ENCODE measurements at regions not wholly inside any gene's neighbourhood (a gene's known extent, or its start where the extent isn't known, plus 50 kb on each side); places are given as distances from the start of the nearest gene placed in this dataset.
"Not testable (repeated sequence)": the region's sequence is repeated elsewhere in the genome, so short reads cannot be mapped to it uniquely, and the experiment has no call there.

DNA sequence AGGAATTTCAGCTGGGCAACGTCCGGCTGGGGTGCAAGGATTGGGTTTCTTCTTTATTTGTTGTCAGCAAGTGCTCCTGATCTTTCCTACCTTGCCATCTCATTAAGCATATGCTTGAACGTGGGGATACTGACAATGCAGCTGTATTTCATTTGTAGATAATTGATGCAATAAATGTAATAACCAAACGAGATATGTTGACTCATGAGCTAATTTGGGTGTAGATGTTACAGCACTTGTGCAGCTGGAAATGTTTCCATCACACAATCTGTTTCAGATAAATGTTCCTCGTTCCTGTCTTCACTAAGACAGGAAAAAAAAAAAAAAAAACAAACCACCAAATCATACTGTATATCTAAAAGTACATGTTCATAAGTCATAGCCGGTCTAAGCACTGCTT is 123.8 kb downstream of the DMRT2 start:
- peaks cover 2% of the 10 kb centered on the region for H3K36me3 Mint-ChIP-seq
- H3K9me3 Mint-ChIP-seq (ENCODE audit: low read depth) = peaks cover 8% of the 10 kb centered on the region
- H3K4me3 Mint-ChIP-seq = no peak overlapping the region
- no peaks in the 10 kb centered on the region for H3K4me1 Mint-ChIP-seq (ENCODE audit: low read depth)
- H3K27ac Mint-ChIP-seq = no peak overlapping the region
- H3K27me3 Mint-ChIP-seq = peaks cover 11% of the 10 kb centered on the region

DNA sequence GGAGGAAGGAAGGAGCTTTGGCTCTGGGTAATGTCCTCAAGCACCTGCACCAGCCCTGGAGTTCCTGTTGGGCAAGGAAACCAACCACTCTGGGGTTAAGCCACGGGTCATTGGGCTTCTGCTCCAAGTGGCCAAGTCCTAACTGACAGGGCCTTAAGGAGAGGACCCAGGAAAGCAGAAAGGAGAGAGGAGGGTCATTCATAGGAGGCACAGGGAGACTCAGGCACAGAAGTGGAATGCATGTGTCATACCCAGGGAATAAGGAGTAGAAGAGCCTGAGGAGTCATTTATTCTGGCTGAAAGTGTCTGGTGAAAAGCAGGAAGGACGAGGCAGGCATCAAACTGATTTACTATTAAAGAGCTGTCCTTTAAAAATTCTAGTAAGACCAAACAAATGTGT is 129.2 kb downstream of the DMRT2 start:
- Mint-ChIP-seq H3K4me3 (no peak overlapping the region), H3K27me3 (peaks cover 2% of the 10 kb centered on the region)

DNA sequence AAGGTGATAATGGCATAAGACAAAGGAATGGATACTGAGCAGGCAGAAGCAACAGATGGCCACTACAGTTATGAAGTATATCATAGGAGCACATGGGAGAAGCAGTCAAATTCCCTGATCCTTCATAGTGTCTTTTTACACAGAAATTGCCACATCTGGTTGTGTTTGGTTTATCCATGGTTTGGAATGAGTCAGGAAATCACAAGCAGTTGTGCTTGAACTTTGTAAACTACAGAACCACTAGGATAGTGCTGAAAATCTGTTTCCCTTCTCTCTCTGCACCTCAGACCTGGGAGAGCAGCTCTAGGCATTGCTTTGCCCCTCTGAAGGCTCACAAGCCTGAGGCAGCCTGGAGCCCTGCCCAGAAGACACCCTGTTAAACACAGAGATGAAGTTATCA is 134.0 kb downstream of the DMRT2 start:
- no peaks in the 10 kb centered on the region for H3K27me3 Mint-ChIP-seq
- H3K4me1 Mint-ChIP-seq (ENCODE audit: low read depth) = no peaks in the 10 kb centered on the region
- H3K9me3 Mint-ChIP-seq (ENCODE audit: low read depth) = peaks cover 4% of the 10 kb centered on the region
- no peak overlapping the region for H3K4me3 Mint-ChIP-seq
- no peaks in the 10 kb centered on the region for H3K36me3 Mint-ChIP-seq
- no peak overlapping the region for H3K27ac Mint-ChIP-seq

More for the DNA sequence above, 129.2 kb downstream of the DMRT2 start:
- Mint-ChIP-seq H3K36me3 (no peaks in the 10 kb centered on the region), H3K27ac (no peak overlapping the region), H3K4me1 (ENCODE audit: low read depth) (no peaks in the 10 kb centered on the region), H3K9me3 (ENCODE audit: low read depth) (no peaks in the 10 kb centered on the region)

DNA sequence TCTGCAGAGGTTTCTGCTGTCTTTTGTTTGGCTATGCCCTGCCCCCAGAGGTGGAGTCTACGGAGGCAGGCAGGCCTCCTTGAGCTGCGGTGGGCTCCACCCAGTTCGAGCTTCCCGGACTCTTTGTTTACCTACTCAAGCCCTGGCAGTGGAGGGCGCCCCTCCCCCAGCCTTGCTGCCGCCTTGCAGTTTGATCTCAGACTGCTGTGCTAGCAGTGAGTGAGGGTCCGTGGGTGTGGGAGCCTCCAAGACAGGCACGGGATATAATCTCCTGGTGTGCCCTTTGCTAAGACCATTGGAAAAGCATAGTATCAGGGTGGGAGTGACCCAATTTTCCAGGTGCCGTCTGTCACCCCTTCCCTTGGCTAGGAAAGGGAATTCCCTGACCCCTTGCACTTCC is 137.0 kb downstream of the DMRT2 start:
- not testable (repeated sequence) for H3K4me3 Mint-ChIP-seq; H3K27me3 Mint-ChIP-seq; H3K9me3 Mint-ChIP-seq (ENCODE audit: low read depth); H3K27ac Mint-ChIP-seq; H3K36me3 Mint-ChIP-seq; H3K4me1 Mint-ChIP-seq (ENCODE audit: low read depth)

DNA sequence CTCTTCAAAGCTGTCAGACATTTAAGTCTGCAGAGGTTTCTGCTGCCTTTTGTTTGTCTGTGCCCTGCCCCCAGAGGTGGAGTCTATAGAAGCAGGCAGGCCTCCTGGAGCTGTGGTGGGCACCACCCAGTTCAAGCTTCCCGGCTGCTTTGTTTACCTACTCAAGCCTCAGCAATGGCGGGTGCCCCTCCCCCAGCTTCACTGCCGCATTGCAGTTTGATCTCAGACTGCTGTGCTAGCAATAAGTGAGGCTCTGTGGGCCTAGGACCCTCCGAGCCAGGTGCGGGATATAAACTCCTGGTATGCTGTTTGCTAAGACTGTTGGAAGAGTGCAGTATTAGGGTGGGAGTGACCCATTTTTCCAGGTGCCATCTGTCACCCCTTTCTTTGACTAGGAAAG is 145.5 kb downstream of the DMRT2 start:
- not testable (repeated sequence) for H3K36me3 Mint-ChIP-seq; H3K9me3 Mint-ChIP-seq (ENCODE audit: low read depth); H3K27ac Mint-ChIP-seq; H3K4me3 Mint-ChIP-seq; H3K27me3 Mint-ChIP-seq; H3K4me1 Mint-ChIP-seq (ENCODE audit: low read depth)

DNA sequence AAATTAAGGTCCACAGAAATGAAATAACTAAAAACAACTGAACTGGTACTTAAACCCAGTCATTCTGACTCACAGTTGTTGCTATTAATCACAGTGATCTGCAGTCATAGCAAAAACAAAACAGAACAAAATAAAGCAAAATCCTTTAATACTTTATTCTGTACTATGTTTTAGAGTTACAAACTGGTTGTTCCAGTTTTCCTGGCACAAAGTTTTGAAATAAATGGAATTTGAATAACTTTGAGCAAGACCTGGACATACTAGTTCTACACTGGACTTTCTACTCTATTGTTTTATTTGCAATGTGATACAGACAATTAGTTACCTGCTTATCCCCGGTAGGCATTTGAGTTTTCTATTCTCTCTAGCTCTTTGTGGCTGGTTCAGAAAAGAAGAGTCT is 147.9 kb downstream of the DMRT2 start:
- Mint-ChIP-seq H3K9me3 (ENCODE audit: low read depth) (no peaks in the 10 kb centered on the region), H3K4me1 (ENCODE audit: low read depth) (no peaks in the 10 kb centered on the region), H3K4me3 (no peak overlapping the region), H3K36me3 (no peaks in the 10 kb centered on the region), H3K27ac (no peak overlapping the region), H3K27me3 (peaks cover 2% of the 10 kb centered on the region)

DNA sequence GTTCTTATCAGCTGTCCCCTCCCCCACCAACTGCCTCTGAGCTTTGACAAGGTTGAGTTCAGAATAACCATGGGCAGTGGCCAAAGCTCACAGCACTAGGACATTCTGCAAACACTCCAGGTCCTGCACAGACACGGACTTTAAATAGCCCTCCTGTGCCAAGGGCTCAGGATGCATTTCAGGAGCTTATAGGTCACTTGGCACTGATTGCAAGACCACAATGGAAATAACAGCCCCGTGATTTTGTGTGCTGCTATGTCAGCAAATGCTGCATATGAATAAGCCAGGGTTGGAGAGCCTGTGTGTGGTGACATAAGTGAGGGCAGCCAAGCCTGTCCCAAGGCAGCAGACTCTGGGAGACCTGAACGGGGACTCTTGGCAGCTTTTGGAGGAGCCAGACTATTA is 150.7 kb downstream of the DMRT2 start:
- no peak overlapping the region for H3K27ac Mint-ChIP-seq
- H3K9me3 Mint-ChIP-seq (ENCODE audit: low read depth) = no peaks in the 10 kb centered on the region
- H3K27me3 Mint-ChIP-seq = peaks cover 2% of the 10 kb centered on the region
- no peaks in the 10 kb centered on the region for H3K36me3 Mint-ChIP-seq
- H3K4me3 Mint-ChIP-seq = no peak overlapping the region
- no peaks in the 10 kb centered on the region for H3K4me1 Mint-ChIP-seq (ENCODE audit: low read depth)

DNA sequence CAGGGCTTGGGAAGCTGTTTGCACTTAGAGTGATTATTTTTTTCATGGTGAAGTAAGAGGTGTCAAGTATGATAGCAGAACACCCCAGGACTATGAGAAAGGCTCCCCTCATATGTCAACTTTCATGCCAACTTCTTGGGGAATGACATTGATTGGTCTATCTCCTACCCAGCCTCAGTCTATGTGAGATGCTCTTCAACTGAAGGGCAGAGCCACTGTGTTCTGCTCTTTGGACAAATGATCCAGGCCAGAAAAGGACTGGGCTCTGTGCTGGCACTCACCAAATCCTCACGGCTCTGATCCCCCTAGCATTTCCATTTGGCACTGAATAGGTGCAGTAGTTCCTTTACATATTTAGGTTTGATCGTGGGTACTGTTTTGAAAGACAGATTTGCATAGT is 151.1 kb downstream of the DMRT2 start:
- H3K9me3 Mint-ChIP-seq (ENCODE audit: low read depth) = no peaks in the 10 kb centered on the region
- H3K4me1 Mint-ChIP-seq (ENCODE audit: low read depth) = no peaks in the 10 kb centered on the region
- H3K36me3 Mint-ChIP-seq = no peaks in the 10 kb centered on the region
- peaks cover 2% of the 10 kb centered on the region for H3K27me3 Mint-ChIP-seq
- no peak overlapping the region for H3K27ac Mint-ChIP-seq
- H3K4me3 Mint-ChIP-seq = no peak overlapping the region

DNA sequence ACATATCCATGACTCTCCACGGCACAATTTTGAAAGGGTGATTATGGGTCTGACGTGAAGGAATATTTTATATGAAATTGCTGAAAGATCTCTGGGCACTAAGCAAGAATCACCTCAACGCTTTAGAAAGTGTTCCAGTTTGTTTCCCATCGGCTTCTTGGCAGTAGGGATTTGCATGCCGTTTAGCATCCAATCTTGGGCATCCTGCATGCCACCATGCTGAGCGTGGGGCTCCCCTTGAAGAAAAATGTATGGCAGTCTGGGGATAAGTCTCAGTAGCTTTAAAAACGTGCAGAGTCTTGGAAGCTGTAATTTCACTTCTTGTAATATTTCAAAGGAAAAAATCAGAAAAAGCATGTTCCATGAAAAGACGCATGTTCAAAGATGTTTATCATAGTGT is 151.7 kb downstream of the DMRT2 start:
- H3K9me3 Mint-ChIP-seq (ENCODE audit: low read depth) = no peaks in the 10 kb centered on the region
- no peaks in the 10 kb centered on the region for H3K27me3 Mint-ChIP-seq
- H3K4me1 Mint-ChIP-seq (ENCODE audit: low read depth) = no peaks in the 10 kb centered on the region
- H3K27ac Mint-ChIP-seq = no peak overlapping the region
- H3K4me3 Mint-ChIP-seq = no peak overlapping the region
- no peaks in the 10 kb centered on the region for H3K36me3 Mint-ChIP-seq

DNA sequence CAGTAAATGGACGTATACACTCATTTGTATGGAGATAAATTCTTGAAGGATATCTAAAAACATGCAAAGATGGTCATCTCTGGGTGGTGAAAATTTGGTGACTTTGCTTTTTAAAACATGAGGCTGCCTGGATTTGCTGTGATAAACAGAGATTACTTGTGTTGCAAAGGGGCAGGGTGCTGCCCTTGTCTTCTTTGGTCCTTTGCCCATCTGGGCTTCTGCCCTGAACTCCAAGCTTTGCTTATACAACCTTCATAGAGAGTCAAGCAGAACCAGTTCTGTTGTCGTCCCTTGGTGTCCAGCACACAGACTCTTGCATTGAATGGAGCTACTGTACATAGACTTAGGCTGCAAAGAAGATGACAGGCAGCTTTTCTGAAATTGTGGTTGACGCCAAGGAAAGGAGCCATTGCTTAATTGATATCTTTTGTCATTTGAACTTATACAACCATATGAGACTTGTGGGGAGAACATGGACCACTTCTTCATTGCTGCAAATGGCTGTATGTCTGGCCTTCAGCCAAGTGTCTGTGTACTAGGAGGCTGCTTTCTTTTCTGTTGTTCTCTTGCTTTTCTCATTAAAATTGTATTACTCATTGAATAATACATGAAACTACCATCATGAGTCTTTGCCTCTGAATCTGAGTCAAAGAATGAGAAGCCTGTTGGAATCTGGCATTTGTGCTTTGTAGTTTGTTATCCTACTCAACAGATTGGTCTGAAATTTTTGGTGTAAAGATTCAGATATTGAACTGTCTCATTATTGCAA is 152.5 kb downstream of the DMRT2 start:
- Mint-ChIP-seq H3K27ac (no peak overlapping the region), H3K4me3 (no peak overlapping the region), H3K4me1 (ENCODE audit: low read depth) (no peaks in the 10 kb centered on the region), H3K9me3 (ENCODE audit: low read depth) (no peaks in the 10 kb centered on the region), H3K36me3 (no peaks in the 10 kb centered on the region), H3K27me3 (no peaks in the 10 kb centered on the region)

DNA sequence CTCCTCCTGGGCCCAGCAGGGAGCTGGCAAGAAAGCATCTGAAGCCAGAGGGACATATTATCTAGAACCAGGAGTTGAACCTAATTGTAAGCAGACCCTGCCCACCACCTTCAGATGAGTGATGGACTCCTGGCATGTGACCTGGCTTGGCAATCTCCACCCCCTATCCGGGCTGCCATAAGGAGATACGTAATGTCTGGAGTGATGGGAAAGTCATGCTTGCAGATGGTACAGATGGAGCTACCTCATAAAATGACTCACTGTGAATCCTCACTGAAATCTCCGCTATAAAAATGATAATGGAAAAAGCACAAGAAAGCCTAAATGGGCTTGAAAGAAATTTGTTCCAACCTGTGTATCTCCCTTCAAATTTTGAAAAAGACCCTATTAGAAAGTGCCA is 157.5 kb downstream of the DMRT2 start:
- Mint-ChIP-seq H3K36me3 (no peaks in the 10 kb centered on the region), H3K4me1 (ENCODE audit: low read depth) (no peaks in the 10 kb centered on the region)

DNA sequence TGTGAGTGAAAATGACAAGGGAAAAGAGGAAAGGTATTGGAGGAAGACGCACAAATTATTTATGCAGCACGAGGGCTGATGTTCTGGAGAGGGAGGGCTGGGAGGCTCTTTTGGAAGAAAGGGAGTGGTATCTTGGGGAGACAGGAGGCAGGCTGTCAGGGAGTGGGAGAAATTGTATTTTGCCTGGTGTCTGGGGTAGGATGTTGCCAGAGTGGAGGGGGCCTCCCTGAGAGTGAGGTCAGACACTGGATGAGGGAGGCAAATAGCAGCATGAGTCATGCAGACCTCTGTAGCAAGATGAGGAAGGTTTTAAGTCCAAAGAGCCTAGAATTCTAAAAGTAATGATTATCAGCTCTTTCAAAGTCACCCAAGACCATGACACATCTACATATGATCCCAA is 158.0 kb downstream of the DMRT2 start:
- Mint-ChIP-seq H3K9me3 (ENCODE audit: low read depth) (peaks cover 5% of the 10 kb centered on the region), H3K27me3 (no peaks in the 10 kb centered on the region), H3K4me3 (no peak overlapping the region), H3K4me1 (ENCODE audit: low read depth) (no peaks in the 10 kb centered on the region), H3K36me3 (no peaks in the 10 kb centered on the region), H3K27ac (no peak overlapping the region)

More for the DNA sequence above, 157.5 kb downstream of the DMRT2 start:
- Mint-ChIP-seq H3K4me3 (no peak overlapping the region), H3K27me3 (no peaks in the 10 kb centered on the region), H3K9me3 (ENCODE audit: low read depth) (peaks cover 5% of the 10 kb centered on the region), H3K27ac (no peak overlapping the region)

DNA sequence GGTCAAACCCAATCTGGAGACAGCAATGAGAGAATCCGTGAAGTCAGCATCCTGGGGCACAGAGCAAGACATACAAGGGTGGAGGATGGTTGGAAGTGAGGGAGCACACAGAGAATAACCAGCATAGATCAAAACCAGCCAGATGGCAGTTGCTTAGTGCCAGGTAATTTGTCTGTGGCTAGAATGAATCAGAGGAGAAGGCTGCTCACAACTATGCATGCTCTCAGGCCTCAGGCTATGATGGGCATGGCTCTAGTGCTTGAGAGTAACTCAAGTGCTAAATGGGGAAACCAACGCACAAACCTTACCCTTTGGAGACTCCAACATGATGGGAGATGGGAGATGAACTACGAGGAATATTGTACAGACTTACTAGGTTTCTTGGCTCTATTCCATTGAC is 160.8 kb downstream of the DMRT2 start:
- Mint-ChIP-seq H3K9me3 (ENCODE audit: low read depth) (peaks cover 5% of the 10 kb centered on the region), H3K27me3 (no peaks in the 10 kb centered on the region), H3K4me1 (ENCODE audit: low read depth) (no peaks in the 10 kb centered on the region), H3K27ac (no peak overlapping the region), H3K4me3 (no peak overlapping the region), H3K36me3 (no peaks in the 10 kb centered on the region)

DNA sequence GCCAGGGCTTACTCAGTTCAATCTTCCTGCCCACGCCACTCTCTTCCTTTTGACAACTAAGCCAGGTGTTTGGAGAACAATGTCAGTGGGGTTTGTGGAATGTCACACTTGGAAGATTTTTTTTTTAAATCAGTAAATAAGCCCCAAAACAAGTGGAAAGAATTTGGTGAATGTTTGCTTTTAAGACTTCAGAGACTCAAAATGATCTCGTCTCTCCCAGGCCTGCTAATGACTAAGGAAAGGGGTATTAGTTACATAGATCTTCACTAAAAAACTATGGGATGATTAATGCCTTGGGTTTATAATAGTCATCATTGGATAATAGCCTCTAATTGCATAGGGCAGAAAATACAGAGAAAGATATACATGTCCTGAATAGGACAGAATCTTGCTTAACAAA is 166.4 kb downstream of the DMRT2 start:
- H3K36me3 Mint-ChIP-seq = no peaks in the 10 kb centered on the region
- no peaks in the 10 kb centered on the region for H3K9me3 Mint-ChIP-seq (ENCODE audit: low read depth)
- no peak overlapping the region for H3K4me3 Mint-ChIP-seq
- no peaks in the 10 kb centered on the region for H3K27me3 Mint-ChIP-seq
- H3K4me1 Mint-ChIP-seq (ENCODE audit: low read depth) = no peaks in the 10 kb centered on the region
- H3K27ac Mint-ChIP-seq = no peak overlapping the region

DNA sequence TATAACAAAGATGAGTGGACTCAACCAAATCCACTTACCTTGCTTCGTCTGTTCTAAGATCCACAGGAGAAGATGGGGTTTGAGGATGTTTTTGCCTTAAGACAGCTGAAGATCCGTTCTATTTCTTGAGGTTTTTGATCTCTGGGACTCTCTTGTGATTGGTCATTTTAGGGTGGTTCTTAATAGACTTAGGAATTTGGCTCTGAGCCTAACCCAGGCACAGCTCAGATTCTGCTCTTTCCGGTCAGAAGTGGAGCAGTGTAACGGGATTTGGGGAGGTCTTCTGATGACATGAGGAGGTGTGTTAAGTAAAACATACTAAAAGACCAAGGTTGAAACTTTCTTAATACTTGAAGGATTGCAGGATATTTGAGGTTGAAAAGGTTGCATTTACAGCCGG is 166.9 kb downstream of the DMRT2 start:
- Mint-ChIP-seq H3K4me1 (ENCODE audit: low read depth) (no peaks in the 10 kb centered on the region), H3K27ac (no peak overlapping the region), H3K27me3 (no peaks in the 10 kb centered on the region), H3K9me3 (ENCODE audit: low read depth) (no peaks in the 10 kb centered on the region), H3K36me3 (no peaks in the 10 kb centered on the region), H3K4me3 (no peak overlapping the region)

DNA sequence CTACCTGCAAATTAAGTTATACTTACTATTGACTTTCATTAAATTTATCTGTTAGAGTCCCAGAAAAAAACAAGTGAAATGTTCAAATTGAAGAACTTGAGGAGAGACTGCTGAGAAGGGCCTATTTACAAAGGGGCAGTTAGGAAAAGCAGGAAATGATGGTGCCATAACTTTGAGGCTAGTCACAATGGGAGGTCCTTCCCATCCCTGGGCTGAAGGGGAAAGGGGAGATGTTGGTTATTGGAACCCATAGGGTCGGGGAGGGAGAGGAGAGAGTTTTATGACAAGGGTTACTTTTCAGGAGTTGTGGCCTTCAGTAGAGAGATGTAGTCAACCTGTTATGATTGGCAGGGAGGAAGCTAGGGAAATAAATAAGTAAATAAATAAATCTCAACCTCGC is 169.1 kb downstream of the DMRT2 start:
- Mint-ChIP-seq H3K27me3 (no peaks in the 10 kb centered on the region), H3K4me1 (ENCODE audit: low read depth) (no peaks in the 10 kb centered on the region), H3K36me3 (no peaks in the 10 kb centered on the region), H3K27ac (no peak overlapping the region), H3K4me3 (no peak overlapping the region), H3K9me3 (ENCODE audit: low read depth) (no peaks in the 10 kb centered on the region)
